PC-9 (cell line): ENCODE measurements at regions not wholly inside any gene's neighbourhood (a gene's known extent, or its start where the extent isn't known, plus 50 kb on each side); places are given as distances from the start of the nearest gene placed in this dataset.

Source experiments
- BruUV-seq: library from RNA; stranded (reverse); fragments of 400-500 nt; replicated peaks from 2 replicates; lab custom pipeline; 2021; lab: Mats Ljungman, UMichigan
- CTCF ChIA-PET: fragments of 300-600 bp; sonication (Branson Sonifier 250); formaldehyde crosslinking; loops from one replicate; lab custom pipeline; 2022; ENCODE audit warnings: antibody characterized with exemption; lab: Charles Lee
- POLR2A ChIA-PET: fragments of 300-600 bp; sonication (Branson Sonifier 250); formaldehyde crosslinking; loops from one replicate; lab custom pipeline; 2022; ENCODE audit warnings: antibody characterized with exemption; ENCODE audit not compliant: unreplicated experiment; lab: Charles Lee
- DNase-seq, 2 experiments: peaks; one replicate each; pipeline versions ENCODE4 v3.0.0 to v3.0.0-alpha.2; 2015 to 2022; ENCODE audit warnings: mixed read lengths in 1 of 2
- H2AFZ ChIP-seq: fragments of 200-600 bp; sonication (generic); 2 replicates; pipeline ENCODE4 v1.8.1; 2017; ENCODE audit warnings: antibody characterized with exemption
- H3F3A ChIP-seq: fragments of 200-600 bp; sonication (generic); 2 replicates; pipeline ENCODE4 v1.8.1; 2017; ENCODE audit warnings: antibody characterized with exemption, mild to moderate bottlenecking, low read depth; ENCODE audit not compliant: insufficient read depth
- H3K27ac ChIP-seq: fragments of 200-600 bp; sonication (generic); 2 replicates; pipeline ENCODE4 v1.6.1; 2016; ENCODE audit warnings: mixed run types
- H3K27me3 ChIP-seq: fragments of 200-600 bp; sonication (generic); 2 replicates; pipeline ENCODE4 v1.6.1; 2016; ENCODE audit warnings: low read depth, mixed run types; ENCODE audit not compliant: insufficient read depth
- H3K36me3 ChIP-seq: fragments of 200-600 bp; sonication (generic); 2 replicates; pipeline ENCODE4 v1.6.1; 2016; ENCODE audit warnings: low read depth, mixed run types
- H3K4me1 ChIP-seq: fragments of 200-600 bp; sonication (generic); replicated peaks from 2 replicates; pipeline ENCODE4 v1.6.1; 2016; ENCODE audit warnings: mixed run types; ENCODE audit not compliant: insufficient read depth
- H3K4me2 ChIP-seq: fragments of 200-600 bp; sonication (generic); 2 replicates; pipeline ENCODE4 v1.6.1; 2017; ENCODE audit warnings: mixed run types
- H3K4me3 ChIP-seq: fragments of 200-600 bp; sonication (generic); 2 replicates; pipeline ENCODE4 v1.6.1; 2016; ENCODE audit warnings: mixed run types
- H3K79me2 ChIP-seq: fragments of 200-600 bp; sonication (generic); 2 replicates; pipeline ENCODE4 v1.6.1; 2017; ENCODE audit warnings: low read depth, mixed run types
- H3K9me2 ChIP-seq: fragments of 200-600 bp; sonication (generic); 2 replicates; pipeline ENCODE4 v1.8.1; 2017; ENCODE audit warnings: mild to moderate bottlenecking; ENCODE audit not compliant: insufficient read depth
- H3K9me3 ChIP-seq: fragments of 200-600 bp; sonication (generic); 2 replicates; pipeline ENCODE4 v1.8.1; 2016; ENCODE audit warnings: low read depth; ENCODE audit not compliant: insufficient read depth
- H4K20me1 ChIP-seq: fragments of 200-600 bp; sonication (generic); 2 replicates; pipeline ENCODE4 v1.8.1; 2017; ENCODE audit not compliant: insufficient read depth
- EZH2 ChIP-seq: fragments of 200-600 bp; sonication (generic); IDR thresholded peaks from 2 replicates; pipeline ENCODE4 v1.8.0; 2017; ENCODE audit warnings: antibody characterized with exemption, low read depth
- intact Hi-C: fragments of 100-400 bp; cut with micrococcal nuclease; formaldehyde crosslinking; loops from one replicate; pipeline ENCODE4 v1.10.0; 2022; ENCODE audit not compliant: unreplicated experiment
- TF ChIP-seq, protein P1 (sequence below): fragments of 200-600 bp; sonication (generic); conservative IDR thresholded peaks from 2 replicates; pipeline ENCODE4 v1.6.1; 2017; ENCODE audit warnings: mixed run types, antibody characterized with exemption, mild to moderate bottlenecking, moderate library complexity

- CTCF ChIA-PET = interaction anchor here (1.1 kb wide), 1 partner anchor 113 kb away, joined by 3 read pairs; no protein-coding TSS in a partner anchor
- H3K9me2 ChIP-seq = no peaks in the 10 kb centered on the region
- H4K20me1 ChIP-seq = no peaks in the 10 kb centered on the region
- peaks cover 54% of the 10 kb centered on the region for H3K4me1 ChIP-seq
- no peaks in the 10 kb centered on the region for H3K36me3 ChIP-seq
- DNase-seq = peak; percentile 21 to 79
- H3K27me3 ChIP-seq = no peaks in the 10 kb centered on the region
- intact Hi-C loops = loop anchor here (2.0 kb wide), 1 partner anchor 30 kb away; no protein-coding TSS in a partner anchor
- H3K4me2 ChIP-seq = peak overlapping the region; percentile 52
- H3F3A ChIP-seq = peaks cover 34% of the 10 kb centered on the region
- BruUV-seq = no TSS peak
- no peak for TF ChIP-seq EZH2
- TF ChIP-seq, protein P1, sequence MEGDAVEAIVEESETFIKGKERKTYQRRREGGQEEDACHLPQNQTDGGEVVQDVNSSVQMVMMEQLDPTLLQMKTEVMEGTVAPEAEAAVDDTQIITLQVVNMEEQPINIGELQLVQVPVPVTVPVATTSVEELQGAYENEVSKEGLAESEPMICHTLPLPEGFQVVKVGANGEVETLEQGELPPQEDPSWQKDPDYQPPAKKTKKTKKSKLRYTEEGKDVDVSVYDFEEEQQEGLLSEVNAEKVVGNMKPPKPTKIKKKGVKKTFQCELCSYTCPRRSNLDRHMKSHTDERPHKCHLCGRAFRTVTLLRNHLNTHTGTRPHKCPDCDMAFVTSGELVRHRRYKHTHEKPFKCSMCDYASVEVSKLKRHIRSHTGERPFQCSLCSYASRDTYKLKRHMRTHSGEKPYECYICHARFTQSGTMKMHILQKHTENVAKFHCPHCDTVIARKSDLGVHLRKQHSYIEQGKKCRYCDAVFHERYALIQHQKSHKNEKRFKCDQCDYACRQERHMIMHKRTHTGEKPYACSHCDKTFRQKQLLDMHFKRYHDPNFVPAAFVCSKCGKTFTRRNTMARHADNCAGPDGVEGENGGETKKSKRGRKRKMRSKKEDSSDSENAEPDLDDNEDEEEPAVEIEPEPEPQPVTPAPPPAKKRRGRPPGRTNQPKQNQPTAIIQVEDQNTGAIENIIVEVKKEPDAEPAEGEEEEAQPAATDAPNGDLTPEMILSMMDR = no peak
- H3K4me3 ChIP-seq = peak overlapping the region; percentile 1; the same call in 1 of the 2 replicates
- H3K27ac ChIP-seq = peak overlapping the region; percentile 91
- no peaks in the 10 kb centered on the region for H3K79me2 ChIP-seq
- H2AFZ ChIP-seq = 0 out of 2 replicates have a peak overlapping the region, but pooled peaks have one; percentile 4
- 0 out of 2 replicates have a peak, but pooled peaks cover 13% of the 10 kb centered on the region for H3K9me3 ChIP-seq
- POLR2A ChIA-PET = no interaction called here
These were observed 52.8 kb upstream of the CCDC112 start for GRCh38 chr5:115349001-115349817.

DNA sequence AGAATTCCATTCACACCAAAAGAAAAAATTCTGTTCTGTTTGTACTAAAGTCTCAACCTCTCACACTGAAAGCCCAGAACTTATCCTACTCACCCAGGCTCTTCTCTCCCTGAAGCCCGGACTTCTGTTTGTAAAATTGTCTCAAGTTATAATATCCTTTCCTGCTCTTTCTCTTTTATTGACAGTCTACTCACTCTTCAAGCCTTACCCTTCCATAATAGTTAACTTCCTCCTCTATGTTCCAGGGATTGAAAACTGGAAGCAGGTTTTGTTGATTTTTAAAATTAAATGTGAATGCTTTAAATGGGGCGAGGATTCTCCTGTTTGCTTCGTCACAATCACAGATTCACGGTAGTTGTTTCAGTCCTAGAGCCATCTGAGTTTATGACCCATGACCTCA is 51.7 kb upstream of the CCDC112 start:
- Histone ChIP-seq H3K79me2 (no peaks in the 10 kb centered on the region), H3F3A (peaks cover 40% of the 10 kb centered on the region), H2AFZ (no peak overlapping the region), H3K36me3 (no peaks in the 10 kb centered on the region), H3K27me3 (no peaks in the 10 kb centered on the region), H3K4me2 (peak overlapping the region; percentile 52; the same call in 1 of the 2 replicates), H3K4me1 (peaks cover 64% of the 10 kb centered on the region), H4K20me1 (no peaks in the 10 kb centered on the region), H3K9me3 (0 out of 2 replicates have a peak, but pooled peaks cover 11% of the 10 kb centered on the region), H3K9me2 (no peaks in the 10 kb centered on the region), H3K27ac (peak overlapping the region; percentile 91), H3K4me3 (no peak overlapping the region)
- BruUV-seq = no TSS peak
- CTCF ChIA-PET = interaction anchor here (1.1 kb wide), 1 partner anchor 114 kb away, joined by 3 read pairs; no protein-coding TSS in a partner anchor
- POLR2A ChIA-PET = no interaction called here
- TF ChIP-seq, protein P1 = no peak
- no peak for TF ChIP-seq EZH2
- no peak for DNase-seq
- intact Hi-C loops = loop anchor here (2.0 kb wide), 1 partner anchor 31 kb away; no protein-coding TSS in a partner anchor
